ENCODE measurements at regions not wholly inside any gene's neighbourhood (a gene's known extent, or its start where the extent isn't known, plus 50 kb on each side); places are given as distances from the start of the nearest gene placed in this dataset.

GRCh38 chr16:86949116-86949515 lies 368.1 kb downstream of the C16orf95 start:
- DNase-seq: no peak
- Histone ChIP-seq H3K9ac (no peak overlapping the region), H3K36me3 (ENCODE audit: low read depth) (no peaks in the 10 kb centered on the region), H3K4me2 (ENCODE audit: unreplicated experiment) (no peak overlapping the region), H3K4me3 (no peak overlapping the region), H3F3A (ENCODE audit: insufficient read depth) (peaks cover 24% of the 10 kb centered on the region), H3K4me1 (ENCODE audit: insufficient read depth) (peaks cover 24% of the 10 kb centered on the region), H3K79me2 (ENCODE audit: insufficient read depth) (no peaks in the 10 kb centered on the region), H3K27ac (no peak overlapping the region), H3K27me3 (replicated peaks; ENCODE audit: insufficient read depth) (no peaks in the 10 kb centered on the region), H2AFZ (no peak overlapping the region), H4K20me1 (ENCODE audit: insufficient read depth) (no peaks in the 10 kb centered on the region), H3K9me2 (ENCODE audit: insufficient read depth) (0 out of 2 replicates have a peak, but pooled peaks cover 7% of the 10 kb centered on the region), H3K9me3 (ENCODE audit: low read depth) (no peaks in the 10 kb centered on the region)
- no peak for TF ChIP-seq EZH2phosphoT487 (IDR thresholded peaks at IDR 0.05; ENCODE audit: insufficient read depth, low read depth)
- TF ChIP-seq EZH2 (IDR thresholded peaks at IDR 0.05; ENCODE audit: insufficient read depth, poor library complexity, severe bottlenecking): no peak
- WGBS, 2 experiments (ENCODE audit: low coverage in 1 of 2, low lambda C conversion rate in 2 of 2, missing lambda C conversion rate in 2 of 2): 63 to 65% methylated on average over 14 of the region's 14 CpGs
- in situ Hi-C loops (cut with MboI): no loop called here

GRCh38 chr16:86949630-86950029 lies 367.6 kb downstream of the C16orf95 start:
- Histone ChIP-seq H4K20me1 (ENCODE audit: insufficient read depth) (no peaks in the 10 kb centered on the region), H3K9me3 (ENCODE audit: low read depth) (no peaks in the 10 kb centered on the region), H3K27me3 (replicated peaks; ENCODE audit: insufficient read depth) (no peaks in the 10 kb centered on the region), H3K9me2 (ENCODE audit: insufficient read depth) (0 out of 2 replicates have a peak, but pooled peaks cover 7% of the 10 kb centered on the region), H3K36me3 (ENCODE audit: low read depth) (no peaks in the 10 kb centered on the region), H3K27ac (no peak overlapping the region), H3K4me3 (no peak overlapping the region), H3K79me2 (ENCODE audit: insufficient read depth) (no peaks in the 10 kb centered on the region), H2AFZ (no peak overlapping the region), H3K4me2 (ENCODE audit: unreplicated experiment) (no peak overlapping the region), H3F3A (ENCODE audit: insufficient read depth) (peaks cover 24% of the 10 kb centered on the region), H3K9ac (no peak overlapping the region), H3K4me1 (ENCODE audit: insufficient read depth) (peaks cover 24% of the 10 kb centered on the region)
- in situ Hi-C loops (cut with MboI): no loop called here
- TF ChIP-seq EZH2phosphoT487 (IDR thresholded peaks at IDR 0.05; ENCODE audit: insufficient read depth, low read depth): no peak
- TF ChIP-seq EZH2 (IDR thresholded peaks at IDR 0.05; ENCODE audit: insufficient read depth, poor library complexity, severe bottlenecking): no peak
- no peak for DNase-seq
- WGBS, 2 experiments (ENCODE audit: low coverage in 1 of 2, low lambda C conversion rate in 2 of 2, missing lambda C conversion rate in 2 of 2): 96 to 97% methylated on average over 3 of the region's 3 CpGs

GRCh38 chr16:86951041-86951822 lies 366.0 kb downstream of the C16orf95 start:
- no peaks in the 10 kb centered on the region for H3K27me3 ChIP-seq (replicated peaks; ENCODE audit: insufficient read depth)
- no peak for DNase-seq
- H3K4me3 ChIP-seq: peak overlapping the region; percentile 36; the same call in 1 of the 2 replicates
- 0 out of 2 replicates have a peak, but pooled peaks cover 7% of the 10 kb centered on the region for H3K9me2 ChIP-seq (ENCODE audit: insufficient read depth)
- H4K20me1 ChIP-seq (ENCODE audit: insufficient read depth): no peaks in the 10 kb centered on the region
- peak overlapping the region; percentile 91 for H3K27ac ChIP-seq
- H3K79me2 ChIP-seq (ENCODE audit: insufficient read depth): no peaks in the 10 kb centered on the region
- WGBS, 2 experiments (ENCODE audit: low coverage in 1 of 2, low lambda C conversion rate in 2 of 2, missing lambda C conversion rate in 2 of 2): 88% methylated on average over 7 of the region's 7 CpGs
- no peak overlapping the region for H3K9ac ChIP-seq
- H3K4me1 ChIP-seq (ENCODE audit: insufficient read depth): peaks cover 22% of the 10 kb centered on the region
- peaks cover 24% of the 10 kb centered on the region for H3F3A ChIP-seq (ENCODE audit: insufficient read depth)
- no peaks in the 10 kb centered on the region for H3K9me3 ChIP-seq (ENCODE audit: low read depth)
- H2AFZ ChIP-seq: no peak overlapping the region
- H3K36me3 ChIP-seq (ENCODE audit: low read depth): no peaks in the 10 kb centered on the region
- no peak for TF ChIP-seq EZH2phosphoT487 (IDR thresholded peaks at IDR 0.05; ENCODE audit: insufficient read depth, low read depth)
- no peak for TF ChIP-seq EZH2 (IDR thresholded peaks at IDR 0.05; ENCODE audit: insufficient read depth, poor library complexity, severe bottlenecking)
- in situ Hi-C loops (cut with MboI): no loop called here
- peak overlapping the region; percentile 15 for H3K4me2 ChIP-seq (ENCODE audit: unreplicated experiment)

GRCh38 chr16:86951831-86952598 lies 365.2 kb downstream of the C16orf95 start:
- H3K4me3 ChIP-seq: peak overlapping the region; percentile 36; the same call in 1 of the 2 replicates
- peak overlapping the region; percentile 91 for H3K27ac ChIP-seq
- no peaks in the 10 kb centered on the region for H3K9me3 ChIP-seq (ENCODE audit: low read depth)
- H3K9ac ChIP-seq: peak overlapping the region; percentile 36
- TF ChIP-seq EZH2 (IDR thresholded peaks at IDR 0.05; ENCODE audit: insufficient read depth, poor library complexity, severe bottlenecking): no peak
- no peak for TF ChIP-seq EZH2phosphoT487 (IDR thresholded peaks at IDR 0.05; ENCODE audit: insufficient read depth, low read depth)
- H3K9me2 ChIP-seq (ENCODE audit: insufficient read depth): 0 out of 2 replicates have a peak, but pooled peaks cover 7% of the 10 kb centered on the region
- no peaks in the 10 kb centered on the region for H3K79me2 ChIP-seq (ENCODE audit: insufficient read depth)
- DNase-seq: peak; percentile 97
- peak overlapping the region; percentile 44 for H3K4me2 ChIP-seq (ENCODE audit: unreplicated experiment)
- WGBS, 2 experiments (ENCODE audit: low coverage in 1 of 2, low lambda C conversion rate in 2 of 2, missing lambda C conversion rate in 2 of 2): 1 to 2% methylated on average over 13 of the region's 13 CpGs
- in situ Hi-C loops (cut with MboI): no loop called here
- peaks cover 17% of the 10 kb centered on the region for H3K4me1 ChIP-seq (ENCODE audit: insufficient read depth)
- H3K27me3 ChIP-seq (replicated peaks; ENCODE audit: insufficient read depth): no peaks in the 10 kb centered on the region
- peak overlapping the region; percentile 64 for H2AFZ ChIP-seq
- H4K20me1 ChIP-seq (ENCODE audit: insufficient read depth): no peaks in the 10 kb centered on the region
- no peaks in the 10 kb centered on the region for H3K36me3 ChIP-seq (ENCODE audit: low read depth)
- H3F3A ChIP-seq (ENCODE audit: insufficient read depth): peaks cover 24% of the 10 kb centered on the region

Data from GM23248 (cell line).